Skeletal muscle satellite cell (primary cell): ENCODE measurements at regions not wholly inside any gene's neighbourhood (a gene's known extent, or its start where the extent isn't known, plus 50 kb on each side); places are given as distances from the start of the nearest gene placed in this dataset.
"Not testable (repeated sequence)": the region's sequence is repeated elsewhere in the genome, so short reads cannot be mapped to it uniquely, and the experiment has no call there.

Source experiments
- H3K27me3 ChIP-seq: 2 replicates; pipeline ENCODE4 v1.7.0; 2013; ENCODE audit warnings: low read length; ENCODE audit not compliant: control insufficient read depth, insufficient read depth
- H3K36me3 ChIP-seq: 2 replicates; pipeline ENCODE4 v1.7.0; 2013; ENCODE audit warnings: mild to moderate bottlenecking, control low read depth, low read length; ENCODE audit not compliant: insufficient read depth
- H3K4me1 ChIP-seq: 2 replicates; pipeline ENCODE4 v1.7.0; 2013; ENCODE audit warnings: low read length; ENCODE audit not compliant: control insufficient read depth, insufficient read depth
- H3K4me2 ChIP-seq: 2 replicates; pipeline ENCODE4 v1.7.0; 2013; ENCODE audit warnings: mild to moderate bottlenecking, low read length
- H3K4me3 ChIP-seq: 2 replicates; pipeline ENCODE4 v1.7.0; 2013; ENCODE audit warnings: low read length
- H3K9ac ChIP-seq: 2 replicates; pipeline ENCODE4 v1.7.0; 2013; ENCODE audit warnings: mild to moderate bottlenecking, low read depth, low read length, moderate library complexity
- H3K9me3 ChIP-seq: replicated peaks from 2 replicates; pipeline ENCODE4 v1.7.0; 2013; ENCODE audit warnings: mild to moderate bottlenecking, control low read depth, low read length

GRCh38 chr12:28036940-28037339 is 64.4 kb upstream of the PTHLH start:
- no peak overlapping the region for H3K4me2 ChIP-seq
- H3K36me3 ChIP-seq = no peaks in the 10 kb centered on the region
- no peak overlapping the region for H3K9ac ChIP-seq
- no peaks in the 10 kb centered on the region for H3K27me3 ChIP-seq
- peaks cover 27% of the 10 kb centered on the region for H3K4me1 ChIP-seq
- no peak overlapping the region for H3K4me3 ChIP-seq
- H3K9me3 ChIP-seq = no peaks in the 10 kb centered on the region

DNA sequence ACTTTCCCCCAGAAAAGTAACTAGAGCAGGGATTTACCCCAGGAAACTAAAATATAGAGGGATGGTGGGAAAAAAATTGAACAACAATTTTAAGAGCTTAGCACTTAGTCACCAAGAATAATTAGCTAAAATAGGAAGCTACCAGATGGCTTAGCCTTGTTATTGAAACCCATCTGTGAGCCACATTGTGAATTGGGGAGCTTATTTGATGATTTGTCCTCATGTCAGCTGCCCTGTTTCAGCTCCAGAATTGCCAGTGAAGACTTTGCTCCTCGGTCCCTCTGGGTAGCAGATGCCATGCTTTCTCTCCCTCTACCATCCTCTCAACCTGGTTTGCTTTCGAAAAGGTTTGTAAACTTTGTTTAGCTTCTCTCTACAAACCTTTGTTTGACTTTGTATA is 67.7 kb upstream of the PTHLH start:
- Histone ChIP-seq H3K9me3 (no peaks in the 10 kb centered on the region), H3K4me2 (no peak overlapping the region), H3K4me3 (no peak overlapping the region), H3K4me1 (peaks cover 7% of the 10 kb centered on the region), H3K27me3 (no peaks in the 10 kb centered on the region), H3K9ac (no peak overlapping the region), H3K36me3 (no peaks in the 10 kb centered on the region)

DNA sequence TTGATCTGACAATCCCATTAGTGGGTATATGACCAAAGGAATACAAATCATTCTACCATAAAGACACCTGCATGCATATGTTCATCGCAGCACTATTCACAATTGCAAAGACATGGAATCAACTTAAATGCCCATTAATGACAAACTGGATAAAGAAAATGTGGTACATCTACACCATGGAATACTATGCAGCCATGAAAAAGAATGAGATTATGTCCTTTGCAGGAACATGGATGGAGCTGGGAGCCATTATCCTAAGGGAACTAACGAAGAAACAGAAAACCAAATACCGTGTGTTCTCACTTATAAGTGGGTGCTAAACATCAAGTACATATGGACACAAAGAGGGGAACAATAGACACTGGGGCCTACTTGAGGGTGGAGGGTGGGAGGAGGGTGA is 74.1 kb upstream of the PTHLH start:
- not testable (repeated sequence) for H3K4me1 ChIP-seq, H3K36me3 ChIP-seq, H3K9ac ChIP-seq, H3K4me3 ChIP-seq, H3K9me3 ChIP-seq, H3K4me2 ChIP-seq, H3K27me3 ChIP-seq

DNA sequence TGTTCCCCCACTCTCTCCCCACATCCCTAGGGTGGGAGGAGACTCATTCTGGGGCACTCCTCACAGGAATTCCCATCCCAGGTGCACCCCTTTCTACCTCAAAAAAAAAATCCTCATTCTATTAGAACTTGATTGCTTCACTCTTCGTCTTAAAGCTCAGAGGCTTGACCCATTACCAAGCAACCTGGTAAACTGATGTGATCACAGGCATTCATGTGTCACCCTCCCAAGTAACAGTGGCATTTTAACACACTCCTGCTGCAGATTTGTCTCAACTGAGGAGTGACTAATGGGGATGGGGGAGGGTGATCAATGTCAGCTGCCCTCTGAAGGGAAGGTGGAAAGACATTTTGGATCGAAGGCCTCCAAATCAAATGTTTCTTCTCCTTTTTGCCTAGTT is 78.1 kb upstream of the PTHLH start:
- no peaks in the 10 kb centered on the region for H3K27me3 ChIP-seq
- H3K4me2 ChIP-seq = no peak overlapping the region
- H3K4me3 ChIP-seq = no peak overlapping the region
- no peaks in the 10 kb centered on the region for H3K36me3 ChIP-seq
- no peaks in the 10 kb centered on the region for H3K9me3 ChIP-seq
- peaks cover 3% of the 10 kb centered on the region for H3K4me1 ChIP-seq
- H3K9ac ChIP-seq = no peak overlapping the region

DNA sequence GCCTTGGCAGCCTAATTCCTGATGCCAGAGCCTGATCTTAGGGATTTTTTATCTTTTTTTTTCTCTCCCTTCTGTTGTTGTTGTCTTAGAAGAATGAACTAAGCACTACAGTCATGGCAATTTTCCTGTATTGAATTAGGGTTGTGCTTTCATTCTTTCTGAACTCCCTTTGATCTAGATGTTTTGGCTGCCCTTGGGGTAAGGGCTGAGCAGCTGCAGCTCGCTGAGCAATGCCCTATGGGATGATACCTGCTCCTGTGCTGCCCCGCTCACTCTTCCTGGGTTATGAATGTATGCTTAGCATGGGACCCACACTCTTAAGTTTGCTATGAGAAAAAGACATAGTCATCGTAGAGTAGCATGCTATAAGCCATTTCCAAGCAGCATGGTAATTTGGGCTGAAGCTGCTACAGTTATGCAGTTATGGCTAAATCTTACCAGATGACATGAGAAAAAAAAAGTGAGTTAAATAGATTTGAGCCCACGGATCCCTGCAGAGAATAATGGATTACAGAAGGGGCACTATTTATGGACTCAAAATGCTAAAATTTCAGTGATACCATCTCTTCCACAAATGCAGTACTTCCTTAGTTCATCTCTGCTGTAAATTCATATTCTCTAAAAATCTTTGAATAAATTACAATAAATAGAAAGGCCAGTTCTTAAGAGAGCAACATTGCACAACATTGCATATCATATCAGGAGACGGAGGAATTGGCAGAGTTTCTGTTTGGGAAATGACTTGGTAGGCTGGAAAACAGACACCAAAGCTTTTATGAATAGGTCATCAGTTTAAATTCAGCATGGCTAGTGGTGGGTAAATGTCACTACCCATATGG is 79.2 kb upstream of the PTHLH start:
- no peak overlapping the region for H3K4me3 ChIP-seq
- H3K4me2 ChIP-seq = no peak overlapping the region
- H3K27me3 ChIP-seq = no peaks in the 10 kb centered on the region
- H3K9me3 ChIP-seq = no peaks in the 10 kb centered on the region
- H3K9ac ChIP-seq = no peak overlapping the region
- no peaks in the 10 kb centered on the region for H3K36me3 ChIP-seq
- peaks cover 3% of the 10 kb centered on the region for H3K4me1 ChIP-seq

DNA sequence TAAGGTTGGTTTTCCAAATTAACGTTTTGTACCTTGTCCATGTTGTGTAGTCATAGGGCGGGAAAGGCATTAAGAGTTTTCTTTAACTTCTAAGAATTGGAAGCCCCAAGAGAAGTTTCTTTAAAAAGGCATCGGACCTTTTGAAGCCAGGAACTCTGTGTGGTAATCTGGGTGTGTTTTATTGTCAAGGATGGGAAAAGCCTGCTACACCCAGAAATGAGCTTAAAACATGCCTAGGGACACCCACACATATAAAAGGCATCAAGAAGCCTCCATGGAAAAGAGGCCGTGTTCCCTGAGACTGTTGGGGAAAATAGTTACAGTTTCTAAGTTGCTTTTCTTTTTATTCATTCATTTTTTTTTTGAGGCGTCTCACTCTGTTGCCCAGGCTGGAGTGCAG is 81.0 kb upstream of the PTHLH start:
- H3K27me3 ChIP-seq = no peaks in the 10 kb centered on the region
- no peaks in the 10 kb centered on the region for H3K9me3 ChIP-seq

DNA sequence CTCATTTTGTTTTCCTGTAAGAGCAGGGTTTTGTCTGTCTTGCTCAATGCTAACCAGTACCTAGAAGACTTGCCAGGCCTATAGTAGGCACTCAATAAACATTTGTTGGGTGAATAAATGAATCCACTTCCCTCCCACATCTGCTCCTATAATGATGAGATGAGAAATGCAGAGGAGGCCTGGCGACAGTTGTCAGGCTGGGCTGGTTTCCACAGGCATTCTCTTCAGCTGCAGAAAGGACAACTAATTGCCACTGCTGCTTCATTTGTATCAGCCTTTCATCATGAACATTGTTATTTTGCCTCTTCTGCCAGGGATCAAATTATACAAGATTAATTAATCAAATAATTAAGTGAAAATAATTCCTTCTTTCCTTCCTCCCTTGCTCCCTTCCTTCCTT is 82.0 kb upstream of the PTHLH start:
- H3K4me2 ChIP-seq = no peak overlapping the region
- no peaks in the 10 kb centered on the region for H3K9me3 ChIP-seq
- H3K36me3 ChIP-seq = no peaks in the 10 kb centered on the region
- no peak overlapping the region for H3K4me3 ChIP-seq
- H3K4me1 ChIP-seq = peaks cover 3% of the 10 kb centered on the region
- no peak overlapping the region for H3K9ac ChIP-seq
- H3K27me3 ChIP-seq = no peaks in the 10 kb centered on the region

More for the DNA sequence above, 81.0 kb upstream of the PTHLH start:
- H3K36me3 ChIP-seq = no peaks in the 10 kb centered on the region
- H3K4me3 ChIP-seq = no peak overlapping the region
- no peak overlapping the region for H3K9ac ChIP-seq
- no peak overlapping the region for H3K4me2 ChIP-seq
- peaks cover 3% of the 10 kb centered on the region for H3K4me1 ChIP-seq

DNA sequence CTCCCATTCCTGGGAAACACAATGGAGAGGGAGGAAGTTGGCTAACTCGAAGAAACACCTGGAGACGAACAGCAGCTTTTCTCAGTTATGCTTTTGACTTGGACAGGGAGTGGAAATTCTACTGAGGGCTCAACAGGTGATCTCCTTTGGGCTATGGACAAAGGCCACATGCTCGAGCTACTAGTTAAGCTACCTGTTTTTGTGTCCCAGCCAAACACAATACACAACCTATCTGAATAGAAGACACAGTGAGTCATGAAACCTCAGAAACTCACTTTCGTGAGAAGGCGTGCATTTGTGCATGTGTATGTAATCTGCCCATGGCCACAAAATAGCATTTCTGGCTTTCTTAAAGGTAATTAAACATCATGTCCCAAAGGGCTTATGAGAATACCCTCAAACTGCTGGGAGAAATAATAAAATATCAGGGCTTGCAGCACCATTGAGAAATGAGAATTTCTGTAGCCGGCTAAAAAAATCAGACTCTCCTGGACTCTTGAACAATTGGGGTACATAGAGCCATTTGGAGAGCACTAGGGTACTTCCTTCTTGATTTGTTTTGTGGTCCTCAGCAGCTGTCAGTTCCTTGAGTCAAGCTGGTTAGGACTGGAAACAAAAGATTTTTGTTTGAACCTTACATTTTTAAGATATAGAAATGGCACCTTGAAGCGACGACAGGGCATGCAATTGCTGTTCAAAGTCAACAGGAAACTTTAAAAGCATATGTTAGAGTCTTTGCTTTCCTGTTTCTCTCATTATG is 85.5 kb upstream of the PTHLH start:
- Histone ChIP-seq H3K36me3 (no peaks in the 10 kb centered on the region), H3K4me1 (no peaks in the 10 kb centered on the region), H3K27me3 (no peaks in the 10 kb centered on the region), H3K9ac (no peak overlapping the region), H3K9me3 (no peaks in the 10 kb centered on the region), H3K4me2 (no peak overlapping the region), H3K4me3 (no peak overlapping the region)

- Histone ChIP-seq H3K27me3 (no peaks in the 10 kb centered on the region), H3K36me3 (no peaks in the 10 kb centered on the region), H3K4me3 (no peak overlapping the region), H3K9ac (no peak overlapping the region), H3K4me1 (no peaks in the 10 kb centered on the region), H3K9me3 (no peaks in the 10 kb centered on the region), H3K4me2 (no peak overlapping the region)
Observed at GRCh38 chr12:28059220-28059619, 86.7 kb upstream of the PTHLH start.

GRCh38 chr12:28059668-28060067 is 87.1 kb upstream of the PTHLH start:
- H3K4me1 ChIP-seq = no peaks in the 10 kb centered on the region
- H3K36me3 ChIP-seq = no peaks in the 10 kb centered on the region
- no peak overlapping the region for H3K9ac ChIP-seq
- no peak overlapping the region for H3K4me3 ChIP-seq
- no peak overlapping the region for H3K4me2 ChIP-seq
- H3K9me3 ChIP-seq = no peaks in the 10 kb centered on the region
- H3K27me3 ChIP-seq = no peaks in the 10 kb centered on the region

DNA sequence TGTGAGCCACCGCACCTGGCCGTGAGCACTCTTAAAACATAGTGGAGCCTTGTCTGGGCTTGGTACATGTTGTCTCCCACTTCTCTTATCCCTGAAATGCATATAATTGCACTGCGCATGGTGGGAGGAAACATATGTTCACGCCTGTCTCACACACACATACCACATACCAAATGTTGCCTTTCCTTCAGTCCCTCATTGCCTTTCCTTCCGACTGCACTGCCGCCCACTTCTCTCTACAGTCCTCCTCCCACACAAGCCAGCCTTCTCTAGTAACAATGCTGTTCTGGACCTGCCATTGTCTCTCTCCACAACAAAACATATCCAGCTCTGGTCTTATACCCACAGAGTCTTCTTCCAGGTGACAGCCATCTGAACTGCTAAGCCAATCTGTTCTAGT is 88.3 kb upstream of the PTHLH start:
- H3K9me3 ChIP-seq = no peaks in the 10 kb centered on the region
- no peaks in the 10 kb centered on the region for H3K27me3 ChIP-seq
- no peak overlapping the region for H3K9ac ChIP-seq
- H3K36me3 ChIP-seq = no peaks in the 10 kb centered on the region
- no peaks in the 10 kb centered on the region for H3K4me1 ChIP-seq
- H3K4me2 ChIP-seq = no peak overlapping the region
- H3K4me3 ChIP-seq = no peak overlapping the region
